ENCODE measurements at regions not wholly inside any gene's neighbourhood (a gene's known extent, or its start where the extent isn't known, plus 50 kb on each side); places are given as distances from the start of the nearest gene placed in this dataset.

- TF ChIP-seq POLR2AphosphoS5 (IDR thresholded peaks at IDR 0.05; ENCODE audit: low read depth, low read length) (no peak), POLR2A (IDR thresholded peaks at IDR 0.05; ENCODE audit: low read depth, low read length) (no peak), TAF1 (IDR thresholded peaks at IDR 0.05; ENCODE audit: low read depth, low read length) (no peak), PAX5 (IDR thresholded peaks at IDR 0.05; ENCODE audit: insufficient read depth, low read length, severe bottlenecking) (no peak), POU2F2 (IDR thresholded peaks at IDR 0.05; ENCODE audit: low read depth, low read length) (no peak)
Measured at GRCh38 chr12:58167622-58168021, 226.3 kb downstream of the ATP23 start.
